GM19023 (cell line): ENCODE measurements at regions not wholly inside any gene's neighbourhood (a gene's known extent, or its start where the extent isn't known, plus 50 kb on each side); places are given as distances from the start of the nearest gene placed in this dataset.
"Not testable (repeated sequence)": the region's sequence is repeated elsewhere in the genome, so short reads cannot be mapped to it uniquely, and the experiment has no call there.

ENCODE experiments used
- ATAC-seq: cut with Tn5 transposase; IDR thresholded peaks from one replicate; pipeline ENCODE4 v1.9.1; 2021; ENCODE audit warnings: mild to moderate bottlenecking, moderate library complexity; ENCODE audit not compliant: unreplicated experiment

DNA sequence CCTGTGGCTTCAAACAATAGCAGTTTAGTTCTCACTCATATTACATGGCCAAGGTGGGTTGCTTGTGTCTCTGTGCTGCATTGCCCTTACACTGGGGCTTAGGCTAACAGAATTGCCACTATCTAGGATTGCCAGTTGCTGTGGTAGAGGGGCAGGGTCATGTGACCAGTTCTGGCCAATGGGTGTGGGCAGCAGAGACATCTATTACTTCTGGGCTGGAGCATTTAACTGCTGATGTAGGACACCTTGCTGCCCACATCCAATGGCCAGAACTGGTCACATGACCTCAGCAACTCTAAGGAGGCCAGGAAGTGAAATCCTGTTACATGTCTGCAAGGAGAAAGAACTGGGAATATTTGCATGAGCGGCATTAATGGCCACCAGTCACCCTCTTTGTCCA is 199.3 kb downstream of the C9orf152 start:
- ATAC-seq, result no peak

DNA sequence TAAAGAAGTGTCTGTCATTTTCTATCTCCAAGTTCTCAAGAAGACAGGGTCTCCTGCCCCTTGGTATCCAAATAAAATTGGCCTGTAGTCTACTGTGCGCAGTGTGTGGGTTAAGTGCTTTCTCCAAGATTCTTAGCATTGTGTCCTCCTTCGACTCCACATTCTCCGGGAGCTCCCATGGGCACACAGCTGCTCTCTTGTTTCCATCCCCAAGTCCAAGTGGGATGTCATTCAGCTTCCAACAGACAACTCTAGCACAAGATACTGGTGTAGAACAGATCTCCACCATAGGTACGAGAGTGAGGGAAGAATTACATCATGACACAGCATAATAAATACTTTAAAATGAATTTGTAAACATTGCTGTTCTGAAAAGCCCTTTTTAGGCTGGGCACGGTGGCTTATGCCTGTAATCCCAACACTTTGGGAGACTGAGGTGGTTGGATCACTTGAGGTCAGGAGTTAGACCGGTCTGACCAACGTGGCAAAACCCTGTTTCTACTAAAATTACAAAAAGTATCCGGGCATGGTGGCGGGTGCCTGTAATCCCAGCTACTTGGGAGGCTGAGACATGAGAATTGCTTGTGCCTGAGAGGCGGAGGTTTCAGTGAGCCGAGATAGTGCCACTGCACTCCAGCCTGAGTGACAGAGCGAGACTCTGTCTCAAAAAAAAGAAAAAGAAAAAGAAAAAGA is 196.2 kb downstream of the C9orf152 start:
- no peak for ATAC-seq

DNA sequence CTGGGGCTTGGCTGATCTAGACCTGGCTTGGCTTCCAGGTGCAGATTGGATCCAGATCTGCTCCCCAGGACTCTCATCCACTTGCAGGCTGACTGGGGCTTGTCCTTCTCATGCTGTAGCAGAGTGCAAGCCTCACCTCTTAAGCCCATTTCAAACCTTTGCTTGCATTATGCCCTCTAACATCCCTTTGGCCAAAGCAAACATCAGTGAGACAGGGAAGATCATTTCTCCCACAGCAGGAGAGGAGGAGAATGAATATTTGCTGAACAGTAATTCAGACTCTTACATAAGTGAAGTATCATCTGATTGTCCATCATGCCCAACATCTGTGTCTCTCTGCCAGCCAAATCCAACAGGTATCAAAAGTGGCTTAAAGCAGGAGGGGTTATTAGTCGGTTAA is 194.9 kb downstream of the C9orf152 start:
- no peak for ATAC-seq

DNA sequence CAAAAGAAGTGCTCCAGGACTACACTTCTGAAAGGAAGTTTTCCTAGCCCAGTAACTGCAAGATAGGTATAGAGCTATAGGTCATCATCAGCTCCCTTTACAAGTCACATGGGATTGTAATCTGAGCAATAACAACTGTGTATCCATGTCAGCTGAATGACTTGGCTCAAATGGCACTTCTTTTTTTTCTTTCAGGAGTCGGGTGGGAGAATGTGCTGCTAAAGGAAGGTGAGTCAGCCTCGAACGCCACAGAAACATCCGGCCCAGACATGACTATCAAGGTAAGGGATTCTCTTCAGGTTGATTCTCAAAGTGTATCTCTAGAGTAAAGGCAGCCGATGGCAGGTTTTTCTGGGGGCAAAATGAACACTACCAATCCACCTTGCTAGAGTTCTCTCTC is 192.2 kb downstream of the C9orf152 start:
- no peak for ATAC-seq

DNA sequence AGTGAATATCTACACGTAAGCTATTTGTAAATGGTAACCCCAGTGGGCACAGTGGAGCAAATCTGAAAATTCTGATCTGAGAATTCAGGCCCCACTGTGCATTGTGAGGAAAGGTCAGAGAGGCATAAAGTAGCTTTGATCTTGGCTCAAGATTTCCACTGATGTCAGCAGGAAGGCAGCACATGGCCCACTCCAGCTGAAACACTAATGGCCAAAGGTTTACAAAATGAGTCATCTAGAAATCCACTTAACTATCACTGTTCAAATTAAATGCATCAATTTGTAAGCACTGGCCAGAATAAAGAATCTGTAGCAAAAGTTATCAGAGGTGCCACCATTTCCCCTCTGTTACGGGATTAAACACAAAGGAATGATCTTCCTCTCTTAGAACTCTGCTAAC is 191.6 kb downstream of the C9orf152 start:
- ATAC-seq, result no peak

DNA sequence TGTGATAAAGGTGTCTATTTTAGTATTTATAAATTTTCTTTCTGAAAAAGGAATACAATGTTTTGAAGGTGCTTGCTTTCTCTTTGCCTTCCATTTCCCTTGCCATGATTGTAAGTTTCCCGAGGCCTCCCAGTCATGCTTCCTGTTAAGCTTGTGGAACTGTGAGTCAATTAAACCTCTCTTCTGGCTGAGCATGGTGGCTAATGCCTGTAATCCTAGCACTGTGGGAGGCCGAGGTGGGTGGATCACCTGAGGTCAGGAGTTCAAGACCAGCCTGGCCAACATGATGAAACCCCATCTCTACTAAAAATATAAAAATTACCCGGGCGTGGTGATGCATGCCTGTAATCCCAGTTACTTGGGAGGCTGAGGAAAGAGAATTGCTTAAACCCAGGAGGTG is 187.7 kb downstream of the C9orf152 start:
- ATAC-seq, result not testable (repeated sequence)

DNA sequence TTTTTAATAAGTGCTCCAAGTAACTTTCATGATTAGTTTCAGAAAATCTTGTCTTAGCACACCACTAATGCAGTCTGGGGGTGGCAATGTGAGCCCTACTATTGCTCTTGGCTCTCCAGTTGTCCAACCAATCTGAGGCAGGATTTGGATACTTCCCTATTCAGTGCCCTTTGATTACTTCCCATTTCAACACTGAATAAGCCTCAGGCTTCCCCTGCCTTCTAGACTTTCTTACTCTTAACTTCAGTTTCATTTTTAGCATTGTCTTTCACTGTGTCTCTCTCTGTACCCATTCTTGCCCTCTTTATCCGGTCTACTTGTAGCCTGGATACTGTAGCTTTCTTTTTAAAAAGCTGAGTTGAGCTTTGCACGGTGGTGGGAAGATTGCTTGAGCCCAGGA is 186.1 kb downstream of the C9orf152 start:
- ATAC-seq, result peak; percentile 79

DNA sequence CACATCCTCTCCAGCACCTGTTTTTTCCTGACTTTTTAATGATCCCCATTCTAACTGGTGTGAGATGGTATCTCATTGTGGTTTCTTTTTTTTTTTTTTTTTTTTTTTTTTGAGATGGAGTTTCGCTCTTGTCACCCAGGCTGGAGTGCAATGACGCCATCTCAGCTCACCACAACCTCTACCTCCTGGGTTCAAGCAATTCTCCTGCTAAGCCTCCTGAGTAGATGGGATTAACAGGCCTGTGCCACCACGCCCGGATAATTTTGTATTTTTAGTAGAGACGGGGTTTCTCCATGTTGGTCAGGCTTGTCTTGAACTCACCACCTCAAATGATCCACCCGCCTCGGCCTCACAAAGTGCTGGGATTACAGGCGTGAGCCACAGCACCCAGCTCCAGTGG is 184.7 kb downstream of the C9orf152 start:
- ATAC-seq, result not testable (repeated sequence)

DNA sequence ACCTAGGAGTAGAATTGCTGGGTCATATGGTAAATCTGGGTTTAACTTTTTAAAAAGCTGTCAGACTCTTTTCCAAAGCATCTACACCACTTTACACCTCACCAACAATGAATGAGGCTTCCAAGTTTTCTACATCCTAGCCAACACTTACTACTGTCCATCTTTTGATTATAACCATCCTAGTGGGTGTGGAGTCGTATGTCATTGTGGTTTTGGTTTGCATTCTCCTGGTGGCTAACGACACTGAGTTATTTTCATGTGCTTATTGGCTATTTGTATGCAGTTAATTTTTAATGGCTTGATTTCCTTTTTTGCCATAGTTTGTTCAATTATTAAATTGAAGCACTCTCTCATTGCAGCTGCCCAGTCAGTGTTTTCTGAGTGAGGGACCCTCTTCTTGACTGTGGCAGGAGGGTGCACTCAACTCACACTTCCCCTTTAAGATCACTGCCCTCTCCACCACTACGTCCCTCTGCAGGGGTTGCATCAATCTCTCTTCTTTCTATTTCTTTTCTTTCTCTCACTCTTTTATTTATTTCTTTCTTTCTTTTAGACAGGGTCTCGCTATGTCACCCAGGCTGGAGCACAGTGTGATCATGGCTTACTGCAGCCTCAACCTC is 182.3 kb downstream of the C9orf152 start:
- ATAC-seq, result no peak

DNA sequence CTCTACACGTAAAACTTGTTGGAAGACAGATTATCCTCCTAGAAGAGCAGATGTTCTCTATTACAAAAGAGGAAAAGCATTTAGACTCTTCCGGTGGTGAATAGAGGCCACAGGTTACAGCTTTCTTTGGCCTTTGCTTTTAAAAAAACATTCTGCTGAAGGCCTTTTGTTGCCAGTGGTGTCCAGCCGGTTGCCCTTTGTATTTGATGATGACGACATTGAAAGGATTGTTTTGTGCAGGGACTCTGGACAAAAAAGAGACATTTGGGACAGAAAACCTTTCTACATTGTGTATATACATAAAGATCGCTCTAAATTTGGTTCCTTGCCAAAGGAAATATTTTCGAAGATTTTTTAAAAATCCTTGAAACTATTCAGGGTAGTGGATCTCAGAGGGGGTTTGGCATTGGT is 180.3 kb downstream of the C9orf152 start:
- ATAC-seq, result no peak

DNA sequence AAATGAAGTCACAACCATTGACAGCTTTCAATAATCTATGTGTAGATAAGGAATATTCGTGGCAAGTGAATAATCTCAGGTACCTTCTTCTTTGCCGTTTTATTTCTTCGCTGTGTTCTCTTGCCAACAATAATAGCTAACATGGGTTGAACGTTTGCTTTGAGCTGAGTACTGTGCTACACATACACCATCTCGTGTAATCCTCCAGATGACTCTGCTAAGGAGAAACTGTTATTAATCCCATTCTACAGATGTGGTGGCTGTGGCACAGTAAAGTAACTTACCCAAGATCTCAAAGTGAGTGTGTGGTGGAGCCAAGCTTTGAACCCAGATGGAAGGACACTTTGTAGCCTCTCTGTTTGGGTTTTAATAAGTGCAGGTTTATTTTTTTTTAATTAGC is 179.7 kb downstream of the C9orf152 start:
- ATAC-seq, result no peak

DNA sequence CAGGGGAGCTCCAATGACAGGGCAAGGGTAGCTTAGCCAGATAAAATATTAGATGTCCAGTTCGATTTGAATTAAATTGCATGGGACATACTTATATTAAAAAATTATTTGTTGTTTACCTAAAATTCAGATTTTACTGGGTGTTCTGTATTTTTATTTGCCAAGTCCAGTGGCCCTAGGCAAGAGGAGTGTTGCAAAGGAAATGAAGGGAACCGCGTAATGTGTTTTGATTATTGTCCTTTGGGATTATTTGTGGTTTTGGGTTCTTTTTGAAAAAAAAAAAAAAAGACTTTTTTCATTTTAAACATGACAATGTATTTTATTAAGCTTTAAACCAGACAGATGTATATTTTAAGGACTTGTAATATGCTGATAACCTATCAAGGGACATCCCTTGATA is 179.3 kb downstream of the C9orf152 start:
- no peak for ATAC-seq

DNA sequence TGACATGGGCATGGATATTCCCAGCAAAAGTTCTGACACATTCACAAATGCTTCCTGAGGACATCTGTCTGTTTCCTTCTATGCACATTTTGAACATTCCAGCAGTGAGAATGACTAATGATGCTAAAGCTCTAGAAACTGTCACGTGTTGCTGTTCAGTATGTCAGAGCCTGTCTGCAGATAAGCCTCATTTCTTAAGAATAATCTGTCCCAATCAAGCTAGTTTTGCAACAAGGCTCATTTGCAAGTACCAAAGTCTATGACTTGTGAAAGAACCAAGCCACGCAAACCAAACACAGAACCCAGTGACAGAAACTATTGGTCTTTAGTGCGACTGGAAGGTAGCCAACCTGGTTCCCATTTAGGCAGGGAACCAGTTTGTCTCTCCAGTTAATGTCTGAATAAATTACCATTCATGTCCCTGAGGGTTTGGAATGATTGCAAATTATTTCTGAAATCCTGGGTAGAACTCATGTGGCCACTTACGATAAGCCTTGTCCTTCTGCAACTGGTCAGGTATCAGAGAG is 178.5 kb downstream of the C9orf152 start:
- no peak for ATAC-seq

DNA sequence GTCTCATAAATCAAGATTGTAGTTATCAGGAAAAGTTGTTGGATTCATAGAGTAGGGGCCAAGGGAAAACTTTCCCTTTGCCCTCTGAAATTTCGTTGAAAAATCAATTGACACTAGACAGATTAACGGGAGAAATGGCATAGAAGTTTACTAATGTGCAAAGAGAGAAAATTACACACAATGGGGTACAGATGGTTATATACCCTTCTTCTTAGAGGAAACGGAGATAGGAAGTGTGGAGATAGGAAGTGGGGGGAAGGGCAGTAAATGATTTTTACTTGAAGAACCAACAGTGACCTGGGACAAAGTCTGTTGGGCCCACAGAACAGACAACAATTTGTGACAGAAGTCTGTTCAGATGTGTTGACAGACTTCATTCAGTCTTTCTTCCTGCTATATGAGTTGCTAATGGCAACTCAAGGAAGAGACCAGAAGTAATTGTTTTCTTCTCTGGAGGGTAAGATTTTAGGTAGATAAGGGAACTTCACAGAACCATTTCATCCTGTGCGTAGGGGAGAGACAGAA is 177.9 kb downstream of the C9orf152 start:
- no peak for ATAC-seq

DNA sequence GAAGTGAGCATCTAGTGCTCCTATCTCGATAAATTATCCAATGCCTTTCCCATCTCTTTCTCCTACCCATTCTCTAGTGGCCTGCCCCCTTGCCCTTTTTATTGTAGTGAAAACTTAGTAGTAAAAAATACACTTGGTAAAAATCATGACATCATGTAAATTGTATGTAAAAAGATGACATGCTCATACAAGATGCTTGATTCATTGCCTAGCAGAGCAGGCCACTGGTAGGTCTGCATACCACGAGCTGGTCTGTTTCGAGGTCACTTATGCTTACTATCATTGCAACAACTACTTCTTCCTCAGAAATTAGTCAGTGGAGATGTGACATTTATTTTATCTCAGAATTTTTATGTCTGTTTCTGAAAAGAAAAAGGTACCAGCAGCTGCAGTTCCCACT is 177.3 kb downstream of the C9orf152 start:
- no peak for ATAC-seq

DNA sequence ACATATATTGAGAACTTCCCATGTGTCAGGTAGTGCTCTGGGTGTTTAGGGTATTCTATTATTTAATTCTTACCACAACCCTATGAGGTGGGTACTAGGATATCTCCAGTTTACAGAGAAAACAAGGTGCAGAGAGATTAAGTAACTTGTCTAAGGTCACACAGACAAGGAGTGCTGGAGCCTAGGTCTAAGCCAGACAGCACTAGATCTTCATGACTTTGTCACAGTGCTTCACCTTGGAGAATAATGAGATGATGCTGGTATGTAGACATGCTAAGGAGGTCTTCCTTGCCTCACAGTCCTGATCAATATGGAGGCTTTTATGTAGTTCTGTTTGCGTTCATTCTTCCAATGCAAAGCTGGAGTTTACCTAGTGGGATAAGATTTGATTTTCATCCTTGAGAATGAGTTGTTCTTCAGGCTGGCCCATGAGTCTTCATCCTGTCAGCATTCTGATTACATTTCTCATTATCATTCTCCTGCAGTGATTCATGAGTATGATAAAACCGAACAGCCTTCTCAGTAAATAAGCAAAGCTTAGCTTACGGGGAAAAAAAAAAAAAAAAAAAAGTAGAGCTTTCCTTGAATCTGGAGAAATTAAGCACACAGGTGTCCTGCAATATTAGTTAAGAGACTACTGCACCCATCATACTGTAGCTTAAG is 176.3 kb downstream of the C9orf152 start:
- no peak for ATAC-seq

DNA sequence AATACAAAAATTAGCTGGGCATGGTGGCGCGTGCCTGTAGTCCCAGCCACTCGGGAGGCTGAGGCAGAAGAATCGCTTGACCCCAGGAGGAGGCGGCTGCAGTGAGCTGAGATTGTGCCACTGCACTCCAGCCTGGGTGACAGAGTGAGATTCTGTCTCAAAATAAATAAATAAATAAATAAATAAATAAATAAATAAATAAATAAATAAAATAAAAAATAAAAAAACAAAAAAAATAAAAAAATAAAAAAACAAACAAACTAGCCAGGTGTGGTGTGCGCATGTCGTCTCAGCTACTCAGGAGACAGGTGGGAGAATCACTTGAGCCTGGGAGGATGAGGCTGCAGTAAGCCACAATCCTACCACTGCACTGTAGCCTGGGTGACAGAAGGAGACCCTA is 175.4 kb downstream of the C9orf152 start:
- not testable (repeated sequence) for ATAC-seq

DNA sequence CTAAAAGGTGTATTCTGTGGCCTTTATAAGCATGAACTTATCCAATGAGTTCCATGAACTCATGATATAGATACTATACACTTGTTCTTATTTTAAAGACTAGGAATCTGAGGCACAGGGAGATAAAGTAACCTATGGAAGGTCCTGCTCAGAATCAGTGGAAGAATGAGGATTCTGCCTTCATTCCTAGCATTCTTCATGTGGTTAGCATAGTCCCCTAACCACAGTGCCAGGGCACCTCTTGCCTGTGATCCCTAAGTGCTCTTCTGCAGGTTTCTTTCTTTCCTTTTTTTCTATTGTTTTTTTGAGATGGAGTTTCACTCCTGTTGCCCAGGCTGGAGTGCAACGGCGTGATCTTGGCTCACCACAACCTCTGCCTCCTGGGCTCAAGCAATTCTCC is 174.1 kb downstream of the C9orf152 start:
- no peak for ATAC-seq

DNA sequence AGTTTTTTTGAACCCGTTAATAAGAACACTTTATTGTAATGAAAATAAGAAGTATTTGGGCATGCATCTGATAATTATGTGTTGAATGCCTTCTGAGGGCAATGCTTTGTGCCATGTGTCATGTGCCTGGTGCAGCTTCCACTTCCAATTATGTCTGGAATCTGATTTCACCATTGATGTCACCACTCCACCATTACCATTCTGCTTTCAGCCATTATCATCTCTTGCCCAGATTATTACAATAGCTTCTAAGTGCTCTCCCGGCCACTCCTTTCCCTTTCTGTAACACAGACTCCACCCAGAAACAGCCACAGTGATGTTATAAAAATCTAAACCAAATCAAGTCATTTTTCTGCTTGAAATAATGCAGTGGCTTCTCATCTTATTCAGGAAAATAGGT is 171.7 kb downstream of the C9orf152 start:
- ATAC-seq, result no peak

DNA sequence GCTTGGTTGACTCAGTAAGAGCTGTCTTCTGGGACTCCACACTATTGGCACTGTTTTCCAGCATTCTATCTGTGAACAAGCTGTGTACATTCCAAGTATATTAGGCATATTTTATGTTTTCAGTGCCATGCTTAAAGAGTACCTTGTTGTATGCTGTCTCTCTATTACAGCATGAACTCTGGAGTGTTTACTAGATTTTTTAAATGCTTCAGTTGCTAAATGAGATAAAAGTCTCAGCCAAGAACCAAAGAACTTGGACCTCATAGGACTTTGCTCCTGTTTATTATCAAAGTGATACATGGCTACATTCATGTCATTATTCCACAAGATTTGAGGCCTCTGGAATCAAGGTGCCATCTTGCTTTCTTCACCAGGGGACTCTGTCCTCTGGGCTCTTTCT is 167.2 kb downstream of the C9orf152 start:
- no peak for ATAC-seq

DNA sequence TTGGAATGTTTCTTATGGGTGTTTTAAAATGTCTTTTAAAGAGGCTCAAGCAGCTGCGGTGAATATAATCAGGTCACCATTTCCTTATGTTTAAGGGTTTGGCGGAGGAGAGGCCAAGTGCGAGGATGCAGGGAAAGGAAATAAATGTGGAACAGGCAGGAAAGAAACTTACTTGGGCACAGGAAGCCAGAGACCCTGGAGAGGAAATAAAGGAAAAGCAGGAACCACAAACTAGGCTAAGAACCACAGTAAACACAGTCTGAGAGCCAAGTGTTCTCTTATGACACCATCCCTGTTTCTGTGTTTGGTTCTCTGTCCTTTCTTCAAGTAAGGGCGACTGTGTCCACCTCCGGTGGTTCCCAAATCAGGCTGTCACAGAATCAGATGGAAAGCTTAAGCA is 166.5 kb downstream of the C9orf152 start:
- ATAC-seq, result no peak
